H54 (cell line): ENCODE measurements at regions not wholly inside any gene's neighbourhood (a gene's known extent, or its start where the extent isn't known, plus 50 kb on each side); places are given as distances from the start of the nearest gene placed in this dataset.

Source experiments
- DNase-seq: peaks from one replicate; pipeline ENCODE4 v3.0.0; 2011; ENCODE audit warnings: low spot score, mixed read lengths; ENCODE audit not compliant: insufficient read length
- FAIRE-seq: peaks from 3 replicates; lab custom pipeline; 2011; peaks lifted over from hg19 to GRCh38; lab: Jason Lieb, UNC
- POLR2A ChIP-seq: IDR thresholded peaks from 2 replicates; pipeline ENCODE4 v1.6.1; 2011; ENCODE audit warnings: low read depth, mild to moderate bottlenecking, low read length

DNA sequence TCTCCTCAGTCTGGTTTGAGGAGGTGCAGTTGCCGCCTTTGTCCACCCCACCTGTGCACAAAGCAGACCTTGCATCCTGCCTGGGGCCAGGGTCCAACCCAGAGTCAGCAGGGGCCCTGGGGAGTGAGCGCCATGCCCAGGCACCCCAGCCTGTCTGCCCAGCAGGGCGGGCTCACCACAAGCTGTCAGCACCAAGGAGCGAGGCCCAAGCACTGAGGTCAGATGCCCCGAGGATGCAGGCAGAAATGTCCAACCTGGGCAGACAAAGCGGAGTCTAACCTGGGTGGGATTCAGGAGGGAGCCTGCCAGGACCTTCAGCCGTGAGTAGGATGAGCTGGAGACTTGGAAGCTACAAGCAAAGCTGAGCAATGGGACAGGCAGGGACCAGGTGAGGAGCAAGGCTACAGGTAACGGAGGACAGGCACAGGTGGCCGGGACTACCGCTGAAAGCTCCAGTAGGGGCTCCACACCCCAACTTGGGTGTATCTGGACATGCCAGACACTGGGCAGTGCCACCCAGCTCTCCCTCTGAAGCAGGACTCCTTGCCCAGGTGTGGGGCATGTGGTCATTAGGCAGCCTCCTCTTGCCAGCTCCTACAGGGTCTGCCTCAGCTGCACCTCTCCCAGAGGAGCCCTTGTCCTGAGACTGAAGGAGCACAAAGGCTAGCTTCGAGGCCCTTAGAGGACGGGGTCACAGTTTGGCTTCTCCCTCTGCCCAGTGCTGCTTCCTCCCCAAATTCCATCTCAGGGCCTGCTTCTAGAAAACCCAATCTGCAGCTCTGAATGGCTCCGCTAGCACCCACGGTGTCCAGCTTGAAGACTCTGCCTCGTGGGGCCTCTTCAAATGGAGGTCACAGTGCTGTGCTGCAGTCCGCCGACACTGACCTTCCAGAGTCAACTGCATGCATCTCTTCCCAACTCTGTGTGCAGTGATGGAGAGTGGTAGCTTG, 210.6 kb upstream of the CDYL start:
- DNase-seq (no peak), FAIRE-seq (no peak)
- no peak for TF ChIP-seq POLR2A

DNA sequence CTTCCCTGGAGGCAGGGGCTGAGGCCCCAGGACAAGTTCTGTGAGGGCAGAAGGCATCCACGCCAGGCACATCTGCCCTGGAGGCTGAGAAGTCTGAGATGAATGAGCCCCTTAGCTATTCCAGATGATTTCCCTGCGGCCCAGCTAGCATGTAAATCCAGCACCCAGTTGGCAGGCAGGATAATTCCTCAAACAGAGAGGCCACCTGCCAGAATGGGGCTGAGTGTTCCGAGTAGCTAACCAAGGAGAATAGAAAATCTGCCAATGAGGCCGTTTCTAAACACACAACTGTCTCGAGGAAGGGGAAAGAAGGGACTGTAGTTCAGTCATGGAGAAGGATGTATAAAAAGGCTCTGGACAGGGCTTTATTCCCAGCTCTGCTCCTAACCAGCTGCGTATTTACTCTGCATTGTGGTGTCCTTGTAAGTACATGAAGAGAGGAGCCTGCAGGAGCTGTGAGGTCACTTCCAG, 211.4 kb upstream of the CDYL start:
- DNase-seq (no peak), FAIRE-seq (no peak)
- TF ChIP-seq POLR2A: no peak

DNA sequence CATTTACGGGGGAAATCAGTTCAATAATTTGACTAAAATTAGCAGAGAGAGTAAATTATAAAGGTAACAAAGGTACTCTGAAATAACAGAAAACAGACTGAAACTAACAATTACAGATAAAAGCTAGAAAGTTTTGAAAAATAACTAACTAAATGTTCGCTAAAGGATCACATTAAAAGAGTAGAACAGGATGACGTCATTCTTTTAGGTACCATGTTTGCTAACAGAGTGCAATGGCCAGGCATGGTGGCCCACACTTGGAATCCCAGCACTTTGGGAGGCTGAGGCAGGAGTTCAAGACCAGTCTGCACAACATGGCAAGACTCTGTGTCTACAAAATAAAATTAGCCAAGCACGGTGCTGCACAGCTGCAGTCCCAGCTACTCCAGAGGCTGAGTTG, 212.3 kb upstream of the CDYL start:
- FAIRE-seq (no peak), DNase-seq (no peak)
- TF ChIP-seq POLR2A: no peak

DNA sequence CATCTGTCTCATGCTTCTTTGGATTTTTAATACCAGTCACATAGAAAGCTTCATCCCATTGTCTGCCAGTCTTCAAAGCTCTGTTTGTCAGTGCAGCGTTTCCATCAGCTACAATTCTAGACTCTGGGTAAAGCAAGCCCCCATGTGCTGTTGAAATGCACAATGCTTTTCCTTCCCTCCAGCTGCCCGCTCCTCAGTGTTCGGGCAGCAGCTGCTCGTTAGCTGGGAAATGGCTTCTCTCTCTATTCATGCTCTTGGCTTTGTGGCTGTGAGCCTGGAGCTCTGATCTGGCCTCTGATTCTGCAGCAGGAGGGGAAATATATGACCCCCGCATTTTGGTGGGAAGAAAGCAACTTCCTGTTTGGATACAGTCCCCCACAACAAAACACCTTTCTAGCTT, 213.0 kb upstream of the CDYL start:
- FAIRE-seq (no peak), DNase-seq (no peak)
- TF ChIP-seq POLR2A: no peak

DNA sequence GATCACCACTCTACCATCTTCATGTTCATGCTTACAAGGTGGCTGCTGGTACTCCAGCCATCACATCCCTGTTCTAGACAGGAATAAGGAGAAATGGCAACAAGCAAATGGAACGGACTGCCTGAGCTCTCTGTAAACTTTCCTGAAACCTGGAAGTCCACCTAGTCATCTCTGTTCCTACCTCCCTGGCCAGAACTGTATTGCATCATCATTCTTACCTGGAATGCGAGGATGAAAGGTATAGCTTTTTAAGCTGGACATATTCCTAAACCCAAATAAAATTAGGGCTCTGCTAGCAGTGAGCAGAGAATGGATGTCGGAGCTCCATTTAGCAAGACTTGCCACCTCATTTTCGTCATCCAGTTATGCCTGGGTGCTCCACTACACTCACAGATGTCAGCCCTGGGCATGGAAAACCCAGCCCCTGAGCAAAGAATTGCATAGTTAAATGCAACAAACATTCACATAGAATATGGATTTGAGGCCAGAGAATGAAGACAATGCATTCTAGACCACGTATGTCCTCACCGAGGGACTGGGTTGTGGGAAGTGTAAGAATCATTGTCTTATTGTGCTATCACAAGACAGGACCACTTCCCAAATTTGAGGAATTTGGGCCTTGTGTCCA, 214.3 kb upstream of the CDYL start:
- no peak for DNase-seq
- no peak for FAIRE-seq
- TF ChIP-seq POLR2A: no peak

DNA sequence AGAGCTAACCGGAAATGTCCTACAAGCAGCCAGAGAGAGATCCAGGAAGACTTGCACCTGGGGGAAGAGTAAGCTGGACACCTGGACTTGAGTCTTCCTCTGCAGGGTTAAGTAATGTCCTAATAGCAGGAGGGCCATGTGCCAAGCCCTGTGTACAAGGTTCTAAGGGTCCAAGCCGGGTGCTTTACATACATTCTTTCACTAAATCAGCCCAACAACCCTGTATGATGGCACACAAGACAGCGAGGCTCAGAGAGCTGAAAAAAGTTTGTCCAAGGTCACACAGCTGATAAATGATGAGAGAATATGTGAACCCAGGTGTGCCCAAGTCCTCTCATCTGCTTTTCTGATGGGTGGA, 215.1 kb upstream of the CDYL start:
- TF ChIP-seq POLR2A: no peak
- FAIRE-seq (no peak), DNase-seq (no peak)

DNA sequence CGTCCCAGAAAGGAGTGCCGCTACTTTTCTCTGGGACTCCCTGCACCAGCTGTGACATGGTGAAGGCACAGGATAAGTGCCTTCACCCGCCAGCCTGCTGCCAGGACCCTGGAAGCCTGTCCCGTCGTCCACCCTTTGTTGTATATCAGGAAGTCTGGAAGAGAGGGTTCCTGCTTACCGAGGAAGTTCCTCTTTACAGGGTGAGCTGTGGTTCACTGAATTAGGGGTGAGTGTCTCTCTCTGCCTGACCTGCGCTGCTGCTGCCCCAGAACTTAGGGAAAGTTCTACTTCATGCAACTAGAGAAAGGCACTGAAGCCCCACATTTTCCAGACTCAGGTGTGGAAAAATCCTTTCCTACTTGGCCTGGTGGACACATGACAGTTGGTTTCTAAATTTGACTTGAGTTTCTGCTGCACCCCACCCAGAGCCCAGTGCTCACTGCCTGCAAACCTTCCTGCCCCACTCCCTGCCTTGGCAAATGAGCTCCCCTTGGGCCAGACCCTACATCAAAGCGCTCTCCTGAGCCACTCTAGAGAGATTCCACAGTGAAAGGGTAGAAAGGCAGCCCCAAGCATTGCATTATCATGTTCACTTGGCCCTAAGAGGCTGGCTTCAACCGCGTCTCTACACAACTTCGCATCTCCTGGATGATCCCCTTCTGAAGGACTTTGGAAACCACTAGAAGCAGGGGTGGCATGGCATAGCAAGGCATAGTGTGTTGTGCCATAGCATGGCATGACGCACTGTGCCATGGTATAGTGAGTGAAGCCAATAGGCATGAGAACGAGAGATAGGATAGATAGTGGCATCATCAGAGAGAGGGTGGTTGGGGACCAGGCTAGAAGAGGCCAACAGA, 215.8 kb upstream of the CDYL start:
- FAIRE-seq (no peak), DNase-seq (no peak)
- no peak for TF ChIP-seq POLR2A

DNA sequence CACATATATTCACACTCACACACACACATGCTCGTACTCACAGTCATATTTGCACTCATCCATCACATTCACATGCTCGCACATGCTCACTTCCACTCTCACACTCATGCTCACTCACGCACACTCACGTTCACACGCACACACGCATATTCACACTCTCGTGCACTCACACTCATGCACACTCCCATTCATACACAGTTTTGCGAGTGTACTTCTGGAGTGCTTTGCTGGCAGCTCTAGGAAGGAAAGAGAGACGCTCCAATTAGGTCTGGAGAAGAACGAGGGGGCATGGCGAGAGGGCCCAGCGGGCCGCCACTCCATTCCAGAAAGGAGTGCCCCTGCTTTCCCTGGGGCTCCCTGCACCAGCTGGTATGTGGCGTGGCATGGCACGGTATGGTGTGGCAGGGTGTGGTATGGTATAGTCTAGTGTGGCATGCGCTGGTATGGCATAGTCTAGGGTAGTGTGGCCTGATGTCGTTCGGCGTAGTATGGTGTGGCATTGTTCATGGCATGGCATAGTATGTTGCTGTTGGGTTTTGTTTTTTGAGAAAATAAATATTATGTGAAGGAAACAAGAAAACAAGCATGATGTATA, 216.8 kb upstream of the CDYL start:
- no peak for TF ChIP-seq POLR2A
- FAIRE-seq: no peak
- DNase-seq: no peak

DNA sequence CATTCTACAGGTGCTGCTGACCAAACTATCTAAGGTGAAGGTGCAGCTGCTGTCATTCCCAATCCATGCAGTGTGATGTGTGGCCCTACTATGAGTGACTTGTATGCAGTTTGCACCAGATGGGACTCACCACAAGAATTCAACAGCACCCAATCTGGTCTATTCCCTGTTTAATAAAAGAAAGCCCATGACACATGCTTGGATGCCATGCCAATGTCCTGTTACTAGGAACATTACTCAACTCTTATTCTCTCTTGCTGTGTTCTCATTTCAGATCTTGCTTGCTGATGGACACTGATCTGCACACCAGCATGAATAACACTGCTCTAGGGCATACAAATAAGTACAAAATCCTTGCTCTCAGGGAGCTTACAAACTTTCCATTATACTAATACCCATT, 221.6 kb upstream of the CDYL start:
- no peak for FAIRE-seq

DNA sequence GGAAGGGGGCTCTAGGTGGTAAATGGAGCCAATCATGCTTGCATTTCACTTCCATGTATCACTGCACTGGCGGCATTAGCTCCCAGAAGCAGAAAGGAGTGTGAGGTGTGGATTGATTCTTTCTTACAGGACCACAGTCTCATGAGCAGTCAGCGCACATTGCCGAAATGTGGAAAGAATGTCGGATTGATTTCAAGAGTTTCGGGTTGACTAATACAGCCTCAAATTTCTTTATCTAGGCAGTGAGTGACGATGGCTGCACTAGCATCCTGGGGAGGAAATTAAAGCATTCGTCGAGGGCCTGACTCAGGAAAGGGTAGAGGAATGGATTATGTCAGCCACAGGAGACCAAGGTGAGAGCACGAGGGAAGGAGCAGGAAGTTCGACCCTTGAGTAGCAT, 222.8 kb upstream of the CDYL start:
- no peak for DNase-seq
- FAIRE-seq: no peak
- no peak for TF ChIP-seq POLR2A

More for the DNA sequence above, 221.6 kb upstream of the CDYL start:
- DNase-seq: no peak
- no peak for TF ChIP-seq POLR2A

DNA sequence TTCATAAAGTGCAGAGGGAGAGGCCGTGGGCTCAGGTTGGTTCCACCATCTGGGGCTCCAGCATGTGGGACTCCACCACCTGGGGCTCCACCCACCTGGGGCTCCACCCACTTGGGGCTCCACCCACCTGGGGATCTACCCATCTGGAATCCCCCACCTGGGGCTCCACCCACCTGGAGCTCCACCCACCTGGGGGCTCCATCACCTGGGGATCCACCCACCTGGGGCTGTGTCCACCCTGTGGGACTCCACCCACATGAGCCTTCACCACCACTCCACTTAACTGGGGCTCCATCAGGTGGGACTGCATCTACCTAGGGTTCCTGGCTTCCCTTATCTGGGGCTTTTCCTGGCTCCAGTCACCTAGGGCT, 226.0 kb upstream of the CDYL start:
- no peak for TF ChIP-seq POLR2A
- DNase-seq (no peak), FAIRE-seq (no peak)

DNA sequence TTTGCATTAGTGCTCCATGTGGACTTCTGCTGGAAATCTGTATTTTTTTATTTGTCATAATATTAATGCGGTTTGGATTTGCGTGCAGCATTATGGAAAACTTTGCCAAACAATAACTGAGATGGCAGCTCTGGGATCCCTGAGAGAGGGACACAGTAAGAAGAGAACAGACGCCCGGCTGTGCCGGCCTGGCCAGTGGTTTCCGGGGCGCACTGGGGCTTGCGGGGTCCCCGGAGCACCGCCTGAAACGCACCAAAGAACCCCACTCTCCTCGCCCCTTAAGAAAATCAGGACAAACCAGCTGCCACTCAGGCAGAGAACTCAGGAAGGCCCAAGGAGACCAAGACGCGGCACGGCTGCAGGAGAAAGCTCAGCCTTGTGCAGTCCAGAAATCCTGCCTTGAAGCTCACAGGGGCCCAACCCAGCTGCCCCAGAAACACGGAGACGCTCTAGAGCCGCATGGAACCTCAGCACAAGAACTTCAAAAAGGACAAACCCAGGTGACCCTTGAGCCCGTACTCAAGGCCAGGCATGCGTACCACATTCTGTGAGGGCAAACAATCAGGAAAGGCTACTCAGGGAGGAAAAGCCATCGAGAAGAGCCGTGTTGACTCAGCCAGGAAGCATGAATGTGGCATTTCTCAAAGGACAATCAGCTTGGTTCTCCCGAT, 226.5 kb upstream of the CDYL start:
- DNase-seq (no peak), FAIRE-seq (no peak)
- TF ChIP-seq POLR2A: no peak

DNA sequence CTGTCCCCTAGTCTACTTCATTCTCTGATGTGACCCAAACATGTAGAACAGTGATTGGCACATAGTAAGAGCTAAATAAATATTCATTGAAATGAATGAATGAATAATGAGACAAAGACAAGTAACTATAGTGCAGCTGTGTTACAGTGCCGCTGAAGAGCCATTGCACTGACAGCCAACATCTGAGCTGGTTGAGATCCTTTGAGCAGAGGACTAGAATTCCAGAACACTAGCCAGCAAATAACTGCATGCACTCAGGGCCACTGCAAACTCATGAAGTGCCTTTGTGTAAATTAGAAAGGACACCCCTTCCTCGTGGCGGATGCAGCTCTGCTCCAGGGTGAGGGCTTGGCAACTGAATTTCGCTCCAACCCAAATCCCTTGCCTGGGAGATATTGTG, 230.3 kb upstream of the CDYL start:
- no peak for TF ChIP-seq POLR2A
- no peak for DNase-seq
- FAIRE-seq: no peak
